ENCODE measurements at regions not wholly inside any gene's neighbourhood (a gene's known extent, or its start where the extent isn't known, plus 50 kb on each side); places are given as distances from the start of the nearest gene placed in this dataset.

- Histone ChIP-seq H3K27ac (no peak overlapping the region), H3K9me3 (no peaks in the 10 kb centered on the region), H3K36me3 (no peaks in the 10 kb centered on the region), H3K27me3 (no peaks in the 10 kb centered on the region), H3K4me1 (peaks cover 0 to 13% (median 4%) of the 10 kb centered on the region in 4 donors), H3K4me3 (no peak overlapping the region)
- TF ChIP-seq, protein P1, sequence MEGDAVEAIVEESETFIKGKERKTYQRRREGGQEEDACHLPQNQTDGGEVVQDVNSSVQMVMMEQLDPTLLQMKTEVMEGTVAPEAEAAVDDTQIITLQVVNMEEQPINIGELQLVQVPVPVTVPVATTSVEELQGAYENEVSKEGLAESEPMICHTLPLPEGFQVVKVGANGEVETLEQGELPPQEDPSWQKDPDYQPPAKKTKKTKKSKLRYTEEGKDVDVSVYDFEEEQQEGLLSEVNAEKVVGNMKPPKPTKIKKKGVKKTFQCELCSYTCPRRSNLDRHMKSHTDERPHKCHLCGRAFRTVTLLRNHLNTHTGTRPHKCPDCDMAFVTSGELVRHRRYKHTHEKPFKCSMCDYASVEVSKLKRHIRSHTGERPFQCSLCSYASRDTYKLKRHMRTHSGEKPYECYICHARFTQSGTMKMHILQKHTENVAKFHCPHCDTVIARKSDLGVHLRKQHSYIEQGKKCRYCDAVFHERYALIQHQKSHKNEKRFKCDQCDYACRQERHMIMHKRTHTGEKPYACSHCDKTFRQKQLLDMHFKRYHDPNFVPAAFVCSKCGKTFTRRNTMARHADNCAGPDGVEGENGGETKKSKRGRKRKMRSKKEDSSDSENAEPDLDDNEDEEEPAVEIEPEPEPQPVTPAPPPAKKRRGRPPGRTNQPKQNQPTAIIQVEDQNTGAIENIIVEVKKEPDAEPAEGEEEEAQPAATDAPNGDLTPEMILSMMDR (IDR thresholded peaks at IDR 0.05), result no peak
- no peak for TF ChIP-seq EP300 (IDR thresholded peaks at IDR 0.05; ENCODE audit: low read depth)
- in situ Hi-C loops (cut with MboI; ENCODE audit: low pct_ligation_motif_present in 1 of 4, low pct_unique_long_range_greater_than_20kb in 1 of 4, low sequenced_read_pairs in 3 of 4), result no loop called here
- intact Hi-C loops (cut with DNase I; ENCODE audit: low total_unique reads), result no loop called here
- 75 to 80% methylated on average over 1 to 4 of the region's 4 CpGs for WGBS, 2 donors (ENCODE audit: low coverage in 1 of 2)
- DNase-seq, result no peak
Observed at GRCh38 chr18:34647251-34647650, 62.8 kb upstream of the DTNA start.

DNA sequence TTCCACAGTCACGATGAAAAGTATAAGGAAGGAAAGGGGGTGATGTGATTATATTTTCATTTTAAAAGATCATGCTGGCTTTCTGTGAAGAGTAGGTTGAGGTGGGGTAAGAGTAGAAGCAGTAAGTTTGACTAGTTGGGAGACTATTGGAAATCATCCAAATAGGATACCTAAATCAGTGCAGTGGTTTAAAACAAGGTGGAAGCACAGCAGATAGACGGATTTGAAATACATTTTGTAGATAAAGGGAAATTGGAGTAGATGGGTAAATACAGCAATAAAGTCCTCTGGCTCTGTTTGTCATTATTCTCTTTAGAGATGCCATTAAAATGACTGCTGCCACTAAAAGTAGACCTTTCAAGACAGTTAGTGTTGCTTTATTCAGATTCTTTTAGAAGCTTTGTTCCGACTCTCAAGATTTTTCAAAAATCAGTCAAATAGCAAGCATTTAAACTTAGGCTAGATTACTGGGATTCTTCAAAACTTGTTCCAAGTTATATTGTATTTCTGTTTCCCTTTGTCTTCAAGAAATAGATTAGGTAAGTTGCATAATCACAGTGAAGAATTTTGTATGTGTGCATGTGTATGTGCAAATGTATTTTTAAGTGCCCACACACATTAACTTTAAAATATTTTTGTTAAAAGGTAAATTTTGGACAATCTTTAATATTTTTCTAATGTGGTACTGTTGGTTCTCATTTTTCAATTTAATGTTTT, 61.7 kb upstream of the DTNA start:
- H3K27ac ChIP-seq, result peak overlapping the region in 1 of 4 donors; percentile 5
- H3K27me3 ChIP-seq, result no peaks in the 10 kb centered on the region
- peaks cover 0 to 13% (median 4%) of the 10 kb centered on the region in 4 donors for H3K4me1 ChIP-seq
- in situ Hi-C loops (cut with MboI; ENCODE audit: low pct_ligation_motif_present in 1 of 4, low pct_unique_long_range_greater_than_20kb in 1 of 4, low sequenced_read_pairs in 3 of 4) (no loop called here), intact Hi-C loops (cut with DNase I; ENCODE audit: low total_unique reads) (no loop called here)
- WGBS, 2 donors (ENCODE audit: low coverage in 1 of 2), result 62 to 65% methylated on average over 3 of the region's 3 CpGs
- H3K9me3 ChIP-seq, result no peaks in the 10 kb centered on the region
- TF ChIP-seq POLR2A (IDR thresholded peaks at IDR 0.05) (no peak), EP300 (IDR thresholded peaks at IDR 0.05; ENCODE audit: low read depth) (no peak), POLR2AphosphoS5 (IDR thresholded peaks at IDR 0.05) (no peak)
- TF ChIP-seq, protein P1 (IDR thresholded peaks at IDR 0.05), result no peak
- H3K36me3 ChIP-seq, result no peaks in the 10 kb centered on the region
- DNase-seq, result no peak
- H3K4me3 ChIP-seq, result no peak overlapping the region

- Histone ChIP-seq H3K27ac (no peak overlapping the region), H3K9me3 (no peaks in the 10 kb centered on the region), H3K4me3 (no peak overlapping the region), H3K27me3 (no peaks in the 10 kb centered on the region), H3K36me3 (no peaks in the 10 kb centered on the region), H3K4me1 (peaks cover 0 to 13% (median 4%) of the 10 kb centered on the region in 4 donors)
- 8 to 43% methylated on average over 4 of the region's 4 CpGs for WGBS, 2 donors (ENCODE audit: low coverage in 1 of 2)
- DNase-seq, result no peak
- intact Hi-C loops (cut with DNase I; ENCODE audit: low total_unique reads), result no loop called here
- in situ Hi-C loops (cut with MboI; ENCODE audit: low pct_ligation_motif_present in 1 of 4, low pct_unique_long_range_greater_than_20kb in 1 of 4, low sequenced_read_pairs in 3 of 4), result no loop called here
- TF ChIP-seq POLR2AphosphoS5 (IDR thresholded peaks at IDR 0.05) (no peak), EP300 (IDR thresholded peaks at IDR 0.05; ENCODE audit: low read depth) (no peak), POLR2A (IDR thresholded peaks at IDR 0.05) (no peak)
- TF ChIP-seq, protein P1 (IDR thresholded peaks at IDR 0.05), result no peak
Observed at GRCh38 chr18:34649080-34649479, 61.0 kb upstream of the DTNA start.

GRCh38 chr18:34650121-34650545, 60.0 kb upstream of the DTNA start:
- 31 to 36% methylated on average over 5 of the region's 5 CpGs for WGBS, 2 donors (ENCODE audit: low coverage in 1 of 2)
- H3K4me3 ChIP-seq, result no peak overlapping the region
- H3K4me1 ChIP-seq, result peaks cover 0 to 13% (median 4%) of the 10 kb centered on the region in 4 donors
- no peaks in the 10 kb centered on the region for H3K36me3 ChIP-seq
- in situ Hi-C loops (cut with MboI; ENCODE audit: low pct_ligation_motif_present in 1 of 4, low pct_unique_long_range_greater_than_20kb in 1 of 4, low sequenced_read_pairs in 3 of 4) (loop anchor here in 1 of 4 donors (25.0 kb wide), 1 partner anchor 137 kb away; no protein-coding TSS in a partner anchor), intact Hi-C loops (cut with DNase I; ENCODE audit: low total_unique reads) (no loop called here)
- peak overlapping the region; percentile 27 to 58 (median 36) for H3K27ac ChIP-seq
- no peaks in the 10 kb centered on the region for H3K9me3 ChIP-seq
- no peak for DNase-seq
- TF ChIP-seq EP300 (IDR thresholded peaks at IDR 0.05; ENCODE audit: low read depth), result no peak
- TF ChIP-seq, protein P1 (IDR thresholded peaks at IDR 0.05), result no peak
- peak in 2 of 3 donors; percentile 34 to 35 for TF ChIP-seq POLR2AphosphoS5 (IDR thresholded peaks at IDR 0.05)
- TF ChIP-seq POLR2A (IDR thresholded peaks at IDR 0.05), result no peak
- no peaks in the 10 kb centered on the region for H3K27me3 ChIP-seq
